Mucosa of descending colon (tissue), 3 donors: ENCODE measurements at regions not wholly inside any gene's neighbourhood (a gene's known extent, or its start where the extent isn't known, plus 50 kb on each side); places are given as distances from the start of the nearest gene placed in this dataset.

Experiments
- ATAC-seq: fragments of 200-7000 bp; cut with Tn5 transposase; one replicate; pipeline ENCODE4 v1.9.1; 2020; ENCODE audit warnings: mild to moderate bottlenecking, moderate library complexity
- DNase-seq, 3 donors: peaks; one replicate each; pipeline ENCODE4 v3.0.0-alpha.2; 2020
- H3K36me3 ChIP-seq: fragments of 200-600 bp; one replicate; pipeline ENCODE4 v1.8.0; 2021; ENCODE audit warnings: low read depth, mild to moderate bottlenecking
- H3K4me1 ChIP-seq: fragments of 200-600 bp; one replicate; pipeline ENCODE4 v1.8.0; 2021; ENCODE audit warnings: low read depth, mild to moderate bottlenecking
- H3K4me3 ChIP-seq: fragments of 200-600 bp; one replicate; pipeline ENCODE4 v1.8.0; 2021; ENCODE audit warnings: mild to moderate bottlenecking
- H3K9me3 ChIP-seq: fragments of 200-600 bp; one replicate; pipeline ENCODE4 v1.8.0; 2021; ENCODE audit warnings: mild to moderate bottlenecking
- intact Hi-C, 2 donors: fragments of 100-400 bp; cut with DNase I in 1 of 2; cut with micrococcal nuclease in 1 of 2; formaldehyde crosslinking; loops; one replicate each; pipeline versions ENCODE4 v1.11.0 to v1.11.1; 2022; cut with DNase I, micrococcal nuclease
- TF ChIP-seq, protein P1 (sequence below): fragments of 200-600 bp; IDR thresholded peaks from one replicate; pipeline ENCODE4 v1.8.0; 2022; ENCODE audit warnings: antibody characterized with exemption, mild to moderate bottlenecking
- donor health status: DM: no; HTN: no; CAD: no; lungs with moderate emphysema.
- donor health status: DM: no; HTN: no; CAD: no.
- donor health status: DM: no; HTN: yes; CAD: no.

DNA sequence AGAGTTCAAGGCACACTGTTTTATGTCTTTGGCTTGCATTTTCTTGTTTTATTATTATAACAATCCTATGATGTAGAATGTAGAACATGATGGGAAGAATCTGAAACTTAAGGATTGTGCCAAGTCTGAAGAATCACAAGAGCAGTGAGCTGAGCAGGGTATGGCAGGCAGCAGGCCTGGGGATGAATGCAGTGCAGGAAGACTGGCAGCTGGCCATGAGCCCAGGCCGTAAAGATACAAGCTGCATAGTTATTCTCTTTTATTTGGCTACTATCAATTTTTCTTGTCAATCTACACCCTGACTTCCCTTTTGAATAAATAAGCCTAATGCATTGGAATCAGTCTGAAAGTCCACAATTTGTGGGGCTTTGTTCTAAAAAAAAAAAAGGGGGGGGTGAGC is 89.6 kb upstream of the ARPP21 start:
- TF ChIP-seq, protein P1, sequence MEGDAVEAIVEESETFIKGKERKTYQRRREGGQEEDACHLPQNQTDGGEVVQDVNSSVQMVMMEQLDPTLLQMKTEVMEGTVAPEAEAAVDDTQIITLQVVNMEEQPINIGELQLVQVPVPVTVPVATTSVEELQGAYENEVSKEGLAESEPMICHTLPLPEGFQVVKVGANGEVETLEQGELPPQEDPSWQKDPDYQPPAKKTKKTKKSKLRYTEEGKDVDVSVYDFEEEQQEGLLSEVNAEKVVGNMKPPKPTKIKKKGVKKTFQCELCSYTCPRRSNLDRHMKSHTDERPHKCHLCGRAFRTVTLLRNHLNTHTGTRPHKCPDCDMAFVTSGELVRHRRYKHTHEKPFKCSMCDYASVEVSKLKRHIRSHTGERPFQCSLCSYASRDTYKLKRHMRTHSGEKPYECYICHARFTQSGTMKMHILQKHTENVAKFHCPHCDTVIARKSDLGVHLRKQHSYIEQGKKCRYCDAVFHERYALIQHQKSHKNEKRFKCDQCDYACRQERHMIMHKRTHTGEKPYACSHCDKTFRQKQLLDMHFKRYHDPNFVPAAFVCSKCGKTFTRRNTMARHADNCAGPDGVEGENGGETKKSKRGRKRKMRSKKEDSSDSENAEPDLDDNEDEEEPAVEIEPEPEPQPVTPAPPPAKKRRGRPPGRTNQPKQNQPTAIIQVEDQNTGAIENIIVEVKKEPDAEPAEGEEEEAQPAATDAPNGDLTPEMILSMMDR = no peak
- DNase-seq (no peak), ATAC-seq (no peak)
- Histone ChIP-seq H3K4me3 (no peak overlapping the region), H3K4me1 (no peaks in the 10 kb centered on the region), H3K36me3 (no peaks in the 10 kb centered on the region), H3K9me3 (no peaks in the 10 kb centered on the region)
- intact Hi-C loops = no loop called here

DNA sequence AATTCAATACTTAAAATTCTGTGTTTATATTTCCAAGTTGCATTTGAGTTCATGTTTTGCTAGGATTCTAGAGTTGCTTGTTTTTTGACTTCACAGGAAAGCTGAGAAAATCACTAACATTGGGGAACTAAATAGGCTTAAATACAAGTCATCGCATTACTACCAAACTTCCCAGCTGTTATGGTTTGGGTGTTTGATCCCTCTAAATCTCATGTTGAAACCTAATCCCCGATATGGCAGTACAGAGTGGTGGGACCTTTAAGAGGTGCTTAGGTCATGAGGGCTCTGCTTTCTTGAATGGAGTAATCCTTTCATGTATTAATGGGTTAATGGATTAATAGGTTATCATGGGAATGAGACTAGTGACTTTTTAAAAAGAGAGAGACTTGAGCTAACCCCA is 77.2 kb upstream of the ARPP21 start:
- TF ChIP-seq, protein P1 = no peak
- Histone ChIP-seq H3K36me3 (no peaks in the 10 kb centered on the region), H3K4me3 (no peak overlapping the region), H3K4me1 (no peaks in the 10 kb centered on the region), H3K9me3 (no peaks in the 10 kb centered on the region)
- intact Hi-C loops = no loop called here
- DNase-seq (no peak), ATAC-seq (no peak)

DNA sequence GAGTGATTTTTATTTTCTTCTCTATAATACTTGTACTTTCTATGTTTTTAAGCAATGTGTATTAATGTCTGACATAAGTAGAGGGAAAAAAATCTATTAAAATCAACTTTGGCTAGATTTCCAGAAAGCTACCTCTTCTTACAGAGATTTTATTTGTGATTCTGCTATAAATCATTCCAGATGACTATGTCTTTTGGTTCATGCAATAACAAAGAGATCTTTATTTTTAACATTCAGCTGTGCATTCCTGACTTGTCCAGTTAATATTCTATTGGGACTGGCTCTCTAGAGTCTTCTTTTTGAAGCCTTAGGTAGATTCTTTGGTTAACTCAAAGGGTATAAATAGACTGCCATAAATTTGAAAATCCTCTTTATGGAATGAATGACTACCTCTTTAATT is 74.3 kb upstream of the ARPP21 start:
- ATAC-seq (no peak), DNase-seq (no peak)
- intact Hi-C loops = no loop called here
- Histone ChIP-seq H3K4me1 (no peaks in the 10 kb centered on the region), H3K36me3 (no peaks in the 10 kb centered on the region), H3K4me3 (no peak overlapping the region), H3K9me3 (no peaks in the 10 kb centered on the region)
- TF ChIP-seq, protein P1 = no peak
